GM23248 (cell line): ENCODE measurements at regions not wholly inside any gene's neighbourhood (a gene's known extent, or its start where the extent isn't known, plus 50 kb on each side); places are given as distances from the start of the nearest gene placed in this dataset.

Experiments used
- DNase-seq: peaks from one replicate; pipeline ENCODE4 v3.0.0-alpha.2; 2015
- H2AFZ ChIP-seq: fragments of 200-600 bp; sonication (generic); 2 replicates; pipeline ENCODE4 v1.6.1; 2016; ENCODE audit warnings: antibody characterized with exemption
- H3F3A ChIP-seq: fragments of 200-600 bp; sonication (generic); 2 replicates; pipeline ENCODE4 v1.6.1; 2016; ENCODE audit warnings: mild to moderate bottlenecking, antibody characterized with exemption, mixed run types; ENCODE audit not compliant: insufficient read depth
- H3K27ac ChIP-seq: fragments of 200-600 bp; sonication (generic); 2 replicates; pipeline ENCODE4 v1.5.1; 2016; ENCODE audit warnings: mild to moderate bottlenecking
- H3K27me3 ChIP-seq: fragments of 200-600 bp; sonication (generic); replicated peaks from 2 replicates; pipeline ENCODE4 v1.6.1; 2016; ENCODE audit warnings: mild to moderate bottlenecking; ENCODE audit not compliant: insufficient read depth
- H3K36me3 ChIP-seq: fragments of 200-600 bp; sonication (generic); 2 replicates; pipeline ENCODE4 v1.6.1; 2016; ENCODE audit warnings: low read depth, mild to moderate bottlenecking
- H3K4me1 ChIP-seq: fragments of 200-600 bp; sonication (generic); 2 replicates; pipeline ENCODE4 v1.6.1; 2016; ENCODE audit warnings: mild to moderate bottlenecking; ENCODE audit not compliant: insufficient read depth
- H3K4me2 ChIP-seq: fragments of 200-600 bp; sonication (generic); one replicate; pipeline ENCODE4 v1.6.1; 2016; ENCODE audit warnings: mild to moderate bottlenecking; ENCODE audit not compliant: unreplicated experiment
- H3K4me3 ChIP-seq: fragments of 200-600 bp; sonication (generic); 2 replicates; pipeline ENCODE4 v1.5.1; 2016; ENCODE audit warnings: mild to moderate bottlenecking
- H3K79me2 ChIP-seq: fragments of 200-600 bp; sonication (generic); 2 replicates; pipeline ENCODE4 v1.6.1; 2016; ENCODE audit warnings: mild to moderate bottlenecking; ENCODE audit not compliant: insufficient read depth
- H3K9ac ChIP-seq: fragments of 200-600 bp; sonication (generic); 2 replicates; pipeline ENCODE4 v1.6.1; 2016; ENCODE audit warnings: mild to moderate bottlenecking
- H3K9me2 ChIP-seq: fragments of 200-600 bp; sonication (generic); 2 replicates; pipeline ENCODE4 v1.6.1; 2016; ENCODE audit warnings: mixed run types, mild to moderate bottlenecking, moderate library complexity; ENCODE audit not compliant: insufficient read depth
- H3K9me3 ChIP-seq: fragments of 200-600 bp; sonication (generic); one replicate; pipeline ENCODE4 v1.6.1; 2017; ENCODE audit warnings: low read depth
- H4K20me1 ChIP-seq: fragments of 200-600 bp; sonication (generic); 2 replicates; pipeline ENCODE4 v1.6.0; 2016; ENCODE audit not compliant: insufficient read depth
- EZH2 ChIP-seq: fragments of 200-600 bp; sonication (generic); IDR thresholded peaks from 2 replicates; pipeline ENCODE4 v1.6.1; 2018; ENCODE audit warnings: antibody characterized with exemption, mild to moderate bottlenecking; ENCODE audit not compliant: insufficient read depth, poor library complexity, severe bottlenecking
- EZH2phosphoT487 ChIP-seq: fragments of 200-600 bp; sonication (generic); IDR thresholded peaks from 2 replicates; pipeline ENCODE4 v1.6.1; 2018; ENCODE audit warnings: antibody characterized with exemption, moderate library complexity, mild to moderate bottlenecking, low read depth; ENCODE audit not compliant: insufficient read depth
- WGBS, 2 experiments: methylation state at CpG; one replicate each; pipeline ENCODE4 v1.1.6; 2015 to 2017; ENCODE audit warnings: low lambda C conversion rate in 2 of 2, low coverage in 1 of 2; ENCODE audit errors: missing lambda C conversion rate in 2 of 2; 5-methylcytosine and 5-hydroxymethylcytosine counted together
- in situ Hi-C: fragments of 300-500 bp; cut with MboI; formaldehyde crosslinking; loops from 2 replicates; pipeline ENCODE4 v1.15.0; 2020

DNA sequence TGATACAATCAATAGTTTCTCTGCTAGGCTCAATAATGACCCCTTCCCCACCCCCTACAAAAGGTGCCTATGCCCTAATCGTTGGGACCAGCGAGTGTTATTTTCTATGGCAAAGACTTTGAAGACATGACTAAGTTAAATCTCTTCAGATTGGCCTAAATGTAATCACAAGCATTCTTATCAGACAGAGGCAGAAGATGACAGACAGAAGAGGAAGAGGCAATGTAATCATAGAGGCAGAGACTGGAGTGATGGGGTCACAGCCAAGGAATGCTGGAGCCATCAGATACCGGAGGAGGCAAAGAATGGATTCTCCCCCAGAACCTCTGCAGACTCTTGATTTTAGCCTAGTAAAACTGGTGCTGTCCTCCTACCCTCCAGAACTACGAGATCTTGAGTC is 159.3 kb downstream of the EDN1 start:
- in situ Hi-C loops: no loop called here
- WGBS, 2 experiments: 88 to 97% methylated on average over 4 of the region's 4 CpGs
- no peaks in the 10 kb centered on the region for H3K9me3 ChIP-seq
- no peaks in the 10 kb centered on the region for H3F3A ChIP-seq
- H3K4me3 ChIP-seq: no peak overlapping the region
- no peaks in the 10 kb centered on the region for H3K9me2 ChIP-seq
- DNase-seq: no peak
- no peak overlapping the region for H3K9ac ChIP-seq
- no peaks in the 10 kb centered on the region for H4K20me1 ChIP-seq
- no peaks in the 10 kb centered on the region for H3K79me2 ChIP-seq
- no peaks in the 10 kb centered on the region for H3K36me3 ChIP-seq
- no peak overlapping the region for H3K27ac ChIP-seq
- H2AFZ ChIP-seq: no peak overlapping the region
- H3K4me1 ChIP-seq: no peaks in the 10 kb centered on the region
- TF ChIP-seq EZH2phosphoT487: no peak
- TF ChIP-seq EZH2: no peak
- peaks cover 12% of the 10 kb centered on the region; the same call in 1 of the 2 replicates for H3K27me3 ChIP-seq
- H3K4me2 ChIP-seq: no peak overlapping the region

DNA sequence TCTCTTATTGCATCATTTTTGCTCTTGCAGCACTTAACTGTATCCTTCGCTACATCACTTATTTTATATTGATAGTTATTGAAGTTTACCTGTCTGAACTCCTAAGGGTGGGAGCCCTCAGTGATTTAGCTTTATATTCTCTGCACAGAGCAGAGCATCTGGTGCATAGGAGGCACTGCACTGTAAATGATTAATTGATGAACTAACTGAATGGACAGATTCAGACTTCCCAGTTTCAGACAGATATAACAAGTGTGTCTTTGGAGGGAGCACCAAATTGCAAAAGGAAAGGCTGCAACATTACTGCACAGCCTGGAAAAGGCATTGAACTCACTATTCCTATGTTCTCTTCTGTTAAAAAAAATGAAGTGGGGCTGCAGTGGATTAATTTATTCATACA is 160.3 kb downstream of the EDN1 start:
- Histone ChIP-seq H3K36me3 (no peaks in the 10 kb centered on the region), H3K9ac (no peak overlapping the region), H3K27me3 (peaks cover 11% of the 10 kb centered on the region; the same call in 1 of the 2 replicates), H3K4me2 (no peak overlapping the region), H3K9me2 (no peaks in the 10 kb centered on the region), H2AFZ (no peak overlapping the region), H3K27ac (no peak overlapping the region), H4K20me1 (no peaks in the 10 kb centered on the region), H3K4me3 (no peak overlapping the region), H3K79me2 (no peaks in the 10 kb centered on the region), H3K9me3 (no peaks in the 10 kb centered on the region), H3F3A (no peaks in the 10 kb centered on the region), H3K4me1 (no peaks in the 10 kb centered on the region)
- no peak for DNase-seq
- in situ Hi-C loops: no loop called here
- TF ChIP-seq EZH2 (no peak), EZH2phosphoT487 (no peak)
- WGBS, 2 experiments: 86 to 100% methylated on average over 1 of the region's 1 CpG

DNA sequence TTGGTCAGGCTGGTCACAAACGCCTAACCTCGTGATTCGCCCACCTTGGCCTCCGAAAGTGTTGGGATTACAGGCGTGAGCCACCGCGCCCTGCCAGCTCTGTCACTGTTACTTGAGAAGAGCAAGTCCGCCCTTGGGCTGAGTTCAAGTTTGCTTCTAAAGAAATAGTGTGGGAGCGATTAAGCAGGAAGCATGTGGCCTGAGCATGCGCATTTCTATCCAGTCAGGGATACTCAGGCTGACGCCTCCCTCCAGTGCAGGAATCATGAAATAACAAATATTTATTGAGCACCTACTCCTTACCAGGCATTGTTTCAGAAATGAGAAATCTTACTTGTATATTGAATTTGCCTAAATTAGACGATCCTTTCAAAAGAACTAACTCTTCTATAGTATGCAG is 166.2 kb downstream of the EDN1 start:
- Histone ChIP-seq H3K27me3 (no peaks in the 10 kb centered on the region), H3K36me3 (no peaks in the 10 kb centered on the region), H3F3A (no peaks in the 10 kb centered on the region), H2AFZ (no peak overlapping the region), H4K20me1 (no peaks in the 10 kb centered on the region), H3K4me1 (no peaks in the 10 kb centered on the region), H3K4me3 (no peak overlapping the region), H3K9ac (no peak overlapping the region), H3K9me3 (no peaks in the 10 kb centered on the region), H3K4me2 (no peak overlapping the region), H3K79me2 (no peaks in the 10 kb centered on the region), H3K27ac (no peak overlapping the region), H3K9me2 (no peaks in the 10 kb centered on the region)
- no peak for TF ChIP-seq EZH2phosphoT487
- TF ChIP-seq EZH2: no peak
- WGBS, 2 experiments: 85 to 88% methylated on average over 12 of the region's 12 CpGs
- no peak for DNase-seq
- in situ Hi-C loops: no loop called here

DNA sequence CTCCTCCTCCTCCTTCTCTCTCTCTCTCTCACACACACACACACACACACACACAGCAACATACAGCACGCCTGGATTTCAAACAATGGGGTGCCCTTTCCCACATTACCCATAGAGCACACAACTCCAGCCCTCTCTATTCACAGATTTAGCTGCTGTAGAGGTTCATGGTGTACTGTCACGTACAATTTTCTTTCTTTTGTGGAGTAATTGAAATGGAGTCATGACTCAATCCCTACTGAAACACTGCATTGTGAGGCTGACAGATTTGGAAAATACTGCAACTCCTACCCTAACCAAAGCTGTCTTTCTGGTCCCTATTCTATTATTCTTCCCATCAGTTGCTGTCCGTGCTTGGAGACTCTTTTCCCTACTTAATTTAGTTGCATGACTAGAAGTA is 166.9 kb downstream of the EDN1 start:
- no peaks in the 10 kb centered on the region for H3K9me2 ChIP-seq
- no peaks in the 10 kb centered on the region for H3F3A ChIP-seq
- H3K4me3 ChIP-seq: no peak overlapping the region
- H3K27ac ChIP-seq: no peak overlapping the region
- H3K36me3 ChIP-seq: no peaks in the 10 kb centered on the region
- no peak overlapping the region for H3K4me2 ChIP-seq
- H3K27me3 ChIP-seq: no peaks in the 10 kb centered on the region
- H3K9me3 ChIP-seq: no peaks in the 10 kb centered on the region
- no peak overlapping the region for H3K9ac ChIP-seq
- no peak for DNase-seq
- in situ Hi-C loops: no loop called here
- no peak overlapping the region for H2AFZ ChIP-seq
- no peaks in the 10 kb centered on the region for H4K20me1 ChIP-seq
- WGBS, 2 experiments: 82 to 90% methylated on average over 3 of the region's 3 CpGs
- TF ChIP-seq EZH2phosphoT487: no peak
- no peak for TF ChIP-seq EZH2
- no peaks in the 10 kb centered on the region for H3K79me2 ChIP-seq
- no peaks in the 10 kb centered on the region for H3K4me1 ChIP-seq

DNA sequence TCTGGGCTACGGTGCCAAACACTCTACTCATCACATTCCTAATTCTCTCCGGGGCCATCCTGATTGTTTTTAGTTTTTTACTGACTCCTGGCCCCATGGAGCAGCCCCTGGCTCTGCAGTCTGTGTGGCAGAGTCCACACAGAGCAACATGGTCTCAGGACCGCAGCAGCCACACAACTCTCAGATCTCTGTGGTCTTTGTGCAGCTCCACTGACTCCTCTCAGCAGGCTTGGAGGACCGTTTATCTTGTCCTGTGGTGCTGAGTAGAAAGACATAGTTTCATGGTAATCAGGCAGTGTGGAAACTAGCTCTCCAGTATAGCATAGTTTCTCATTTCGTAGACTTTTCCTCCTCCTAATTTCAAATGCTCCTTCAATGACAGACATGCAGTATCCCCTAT is 168.4 kb downstream of the EDN1 start:
- no peaks in the 10 kb centered on the region for H3K4me1 ChIP-seq
- DNase-seq: no peak
- TF ChIP-seq EZH2phosphoT487 (no peak), EZH2 (no peak)
- no peak overlapping the region for H3K27ac ChIP-seq
- H3K36me3 ChIP-seq: no peaks in the 10 kb centered on the region
- no peaks in the 10 kb centered on the region for H3K9me3 ChIP-seq
- in situ Hi-C loops: no loop called here
- no peaks in the 10 kb centered on the region for H3F3A ChIP-seq
- no peak overlapping the region for H3K4me3 ChIP-seq
- no peak overlapping the region for H3K9ac ChIP-seq
- H3K27me3 ChIP-seq: no peaks in the 10 kb centered on the region
- H4K20me1 ChIP-seq: no peaks in the 10 kb centered on the region
- no peaks in the 10 kb centered on the region for H3K9me2 ChIP-seq
- H3K4me2 ChIP-seq: no peak overlapping the region
- H2AFZ ChIP-seq: no peak overlapping the region
- WGBS, 2 experiments: 64 to 65% methylated on average over 5 of the region's 5 CpGs
- no peaks in the 10 kb centered on the region for H3K79me2 ChIP-seq
